NCI-H1930 (cell line): ENCODE measurements at regions not wholly inside any gene's neighbourhood (a gene's known extent, or its start where the extent isn't known, plus 50 kb on each side); places are given as distances from the start of the nearest gene placed in this dataset.

ENCODE experiments used
- DNase-seq, 2 experiments: peaks; one replicate each; lab custom pipeline; 2025; lab: John Stamatoyannopoulos, UW

DNA sequence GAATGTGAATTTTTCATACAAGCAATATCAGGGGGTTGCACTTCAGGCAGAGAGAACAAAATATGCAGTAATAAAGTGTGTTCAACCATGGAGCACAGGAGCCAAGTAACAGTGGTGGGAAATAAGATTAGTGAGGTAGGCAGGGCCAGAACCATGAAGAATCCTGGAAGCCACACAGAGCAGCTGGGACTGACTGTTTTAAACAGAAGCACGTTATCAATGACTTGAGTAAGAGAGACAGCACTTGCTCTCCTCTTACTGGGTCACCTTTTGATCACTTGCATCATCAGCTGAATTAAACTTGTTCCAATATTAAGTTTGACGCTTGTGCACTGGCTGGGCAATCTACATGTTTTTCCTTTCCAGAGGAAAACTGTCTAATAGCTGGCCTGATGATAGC lies 238.5 kb downstream of the TBX18 start:
- DNase-seq, result no peak

DNA sequence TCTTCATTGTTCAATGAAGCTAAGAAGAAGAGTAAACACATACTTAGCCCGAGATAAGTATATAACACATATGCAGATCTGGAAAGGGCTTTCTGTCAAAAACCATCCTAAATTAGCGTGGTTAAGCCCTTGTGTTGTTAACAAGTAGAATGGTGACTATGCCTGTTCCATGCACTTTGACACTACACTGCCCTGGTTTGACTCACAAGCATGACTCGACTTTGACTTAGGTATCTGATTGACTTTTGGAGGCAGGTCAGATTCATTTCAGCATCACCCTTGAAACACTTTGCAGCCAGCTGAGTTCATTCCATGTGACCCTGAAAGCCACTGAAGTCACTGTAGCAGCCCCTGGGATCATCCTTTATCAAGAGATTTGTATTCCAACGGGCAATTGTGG lies 239.8 kb downstream of the TBX18 start:
- DNase-seq, result no peak

GRCh38 chr6:84522135-84522549 lies 242.3 kb downstream of the TBX18 start:
- no peak for DNase-seq

DNA sequence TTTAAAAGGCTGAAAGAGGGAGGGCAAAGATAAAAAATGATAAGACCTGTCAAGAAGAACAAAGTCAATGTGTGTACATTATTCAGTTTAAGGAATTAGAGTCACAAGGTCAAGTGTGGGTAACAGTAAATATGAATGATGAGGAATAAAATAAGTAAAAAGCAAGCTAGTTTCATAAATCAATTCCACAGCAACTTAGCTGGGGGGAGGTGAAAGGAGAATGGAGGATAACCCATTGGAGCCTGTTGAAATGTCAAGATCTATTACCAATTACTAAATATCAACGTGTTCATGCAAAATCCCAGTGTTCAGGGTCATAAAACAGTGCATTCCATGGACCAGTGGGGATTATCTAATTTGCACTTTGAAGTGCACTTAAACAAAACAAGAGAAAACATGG lies 242.9 kb downstream of the TBX18 start:
- DNase-seq, result no peak

GRCh38 chr6:84517741-84518530 lies 246.5 kb downstream of the TBX18 start:
- DNase-seq, result no peak

DNA sequence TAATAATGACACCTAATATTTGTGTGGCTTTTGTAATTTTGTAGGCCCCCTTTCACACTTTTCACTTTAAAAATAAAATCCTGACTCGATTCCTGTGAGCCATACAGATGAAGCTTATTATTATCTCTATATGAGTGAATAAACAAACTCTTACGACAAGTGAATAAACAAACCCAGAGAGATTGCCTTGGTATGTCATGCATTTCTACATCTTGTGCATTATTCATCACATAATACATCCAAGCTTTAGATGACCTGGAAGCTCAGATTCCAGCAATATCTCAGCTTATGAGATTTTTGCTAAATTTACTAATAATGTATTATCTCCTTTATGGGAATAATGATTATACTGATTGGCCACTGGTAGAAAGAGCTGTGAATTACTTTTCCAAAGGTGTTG lies 248.2 kb downstream of the TBX18 start:
- DNase-seq, result no peak

GRCh38 chr6:84515067-84515466 lies 249.3 kb downstream of the TBX18 start:
- no peak for DNase-seq

GRCh38 chr6:84514089-84514971 lies 250.1 kb downstream of the TBX18 start:
- DNase-seq, result no peak

DNA sequence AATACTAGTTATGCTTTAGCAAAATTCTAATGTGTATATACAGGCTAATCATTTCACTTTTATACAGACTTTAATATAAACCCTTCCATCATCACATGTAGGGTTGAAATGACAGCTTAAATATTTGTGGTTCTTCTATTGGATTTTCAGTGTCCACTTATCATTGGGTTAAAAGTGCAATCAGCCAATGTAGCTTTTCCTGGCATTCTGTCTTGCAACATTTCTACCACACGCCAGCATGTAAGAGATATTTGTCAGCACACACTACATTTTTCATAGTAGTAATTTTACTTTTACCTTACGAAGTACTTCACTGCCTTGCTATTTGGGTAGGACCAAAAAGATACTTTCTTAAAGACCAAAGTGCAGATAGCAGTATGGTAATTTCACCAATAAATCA lies 252.0 kb downstream of the TBX18 start:
- DNase-seq, result no peak

DNA sequence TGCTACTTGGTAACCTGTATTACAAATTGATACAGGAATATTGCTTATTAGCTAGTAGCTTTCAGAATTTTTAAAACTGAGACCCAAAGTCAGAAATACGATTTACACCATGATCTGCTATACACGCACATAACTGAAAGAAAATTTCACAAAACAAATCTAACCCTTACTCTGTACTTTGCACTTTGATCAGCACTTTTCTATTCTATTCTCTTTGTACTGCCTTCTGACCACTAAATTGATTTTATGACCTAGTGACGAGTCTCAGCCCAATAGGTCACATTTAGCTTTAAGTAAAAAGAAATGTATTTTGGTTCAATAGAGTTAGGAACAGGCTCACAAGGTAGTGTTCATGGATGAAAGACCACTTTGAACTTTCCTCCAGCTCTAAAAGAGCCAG lies 252.5 kb downstream of the TBX18 start:
- DNase-seq, result no peak

- DNase-seq, result no peak
These were observed 255.4 kb downstream of the TBX18 start for GRCh38 chr6:84508981-84509380.

DNA sequence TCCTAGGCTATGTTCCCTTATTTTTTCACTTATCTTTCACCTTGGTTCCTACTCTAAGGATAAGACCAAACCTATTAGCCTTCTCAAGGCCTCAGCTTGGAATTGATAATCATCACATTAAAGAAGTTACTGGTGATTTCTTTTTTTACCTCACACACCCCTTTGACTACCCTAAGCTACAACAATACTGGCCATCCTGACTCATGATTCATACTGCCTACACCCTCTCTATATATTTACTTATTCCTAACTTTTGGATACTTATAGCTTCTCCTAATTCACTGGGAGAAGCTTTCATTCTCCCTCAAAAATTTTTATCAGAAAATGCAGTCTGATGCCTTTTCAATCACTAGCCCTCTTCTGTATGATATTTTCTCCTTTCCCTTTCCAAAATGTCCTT lies 256.1 kb downstream of the TBX18 start:
- DNase-seq, result no peak

GRCh38 chr6:84504025-84504424 lies 260.4 kb downstream of the TBX18 start:
- no peak for DNase-seq

GRCh38 chr6:84501315-84501714 lies 263.1 kb downstream of the TBX18 start:
- no peak for DNase-seq

GRCh38 chr6:84500726-84501125 lies 263.7 kb downstream of the TBX18 start:
- DNase-seq, result no peak

- no peak for DNase-seq
These were observed 265.5 kb downstream of the TBX18 start for GRCh38 chr6:84498905-84499304.

DNA sequence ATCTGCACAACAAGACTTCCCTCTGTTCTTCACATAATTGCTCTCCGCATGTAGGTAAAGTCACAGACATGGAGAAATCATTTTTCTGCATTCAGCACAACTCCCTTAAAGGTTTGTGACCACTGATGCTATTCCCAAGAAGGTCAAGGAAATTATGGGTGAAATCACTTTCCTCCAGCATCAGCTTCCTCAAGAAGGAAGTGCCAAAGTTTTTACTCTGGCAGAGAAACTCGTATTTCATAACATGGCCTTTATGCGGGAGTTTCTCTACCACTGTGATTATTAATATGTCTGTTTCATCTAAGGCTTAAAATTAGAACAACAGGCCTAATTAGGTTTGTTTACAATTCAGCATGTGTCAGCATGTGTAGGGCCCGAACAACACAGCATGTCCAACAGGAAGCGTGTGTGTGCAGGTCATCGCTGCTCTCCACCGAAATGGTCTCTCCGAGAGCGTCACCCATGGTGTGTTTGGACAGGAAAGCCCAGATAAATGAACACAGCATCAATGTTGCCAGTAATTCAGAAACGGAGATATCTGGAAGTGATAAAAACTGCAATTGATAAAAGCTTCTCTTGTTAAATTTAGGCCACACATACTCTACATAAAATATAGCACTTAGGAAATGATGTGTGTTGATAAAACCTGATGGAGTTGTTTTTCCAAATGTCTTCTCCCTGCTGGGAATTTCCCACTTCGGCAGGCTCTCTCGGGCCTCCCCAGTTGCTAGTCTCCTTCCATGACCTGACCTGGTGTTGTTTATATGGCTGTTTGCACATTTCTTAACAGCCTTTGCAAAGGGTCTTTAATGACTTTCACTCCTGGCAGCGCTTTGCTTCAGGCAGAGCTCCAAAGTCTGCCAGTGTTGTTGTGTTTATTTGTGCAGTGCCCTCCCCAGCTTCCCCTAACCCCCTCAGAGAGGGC lies 265.1 kb upstream of the CEP162 start:
- DNase-seq, result no peak

DNA sequence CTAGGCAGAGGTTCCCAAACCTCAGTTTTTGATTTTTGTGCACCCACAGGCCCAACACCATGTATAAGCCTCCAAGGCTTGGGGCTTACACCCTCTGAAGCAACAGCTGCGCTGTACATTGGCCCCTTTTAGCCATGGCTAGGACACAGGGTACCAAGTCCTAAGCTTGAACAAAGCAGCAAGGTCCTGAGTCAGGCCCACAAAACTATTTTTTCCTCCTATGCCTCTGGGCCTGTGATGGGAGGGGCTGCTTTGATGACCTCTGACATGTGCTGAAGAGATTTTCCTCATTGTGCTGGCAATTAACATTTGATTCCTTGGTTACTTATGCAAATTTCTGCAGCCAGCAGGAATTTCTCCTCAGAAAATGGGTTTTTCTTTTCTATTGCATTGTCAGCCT lies 262.2 kb upstream of the CEP162 start:
- no peak for DNase-seq

DNA sequence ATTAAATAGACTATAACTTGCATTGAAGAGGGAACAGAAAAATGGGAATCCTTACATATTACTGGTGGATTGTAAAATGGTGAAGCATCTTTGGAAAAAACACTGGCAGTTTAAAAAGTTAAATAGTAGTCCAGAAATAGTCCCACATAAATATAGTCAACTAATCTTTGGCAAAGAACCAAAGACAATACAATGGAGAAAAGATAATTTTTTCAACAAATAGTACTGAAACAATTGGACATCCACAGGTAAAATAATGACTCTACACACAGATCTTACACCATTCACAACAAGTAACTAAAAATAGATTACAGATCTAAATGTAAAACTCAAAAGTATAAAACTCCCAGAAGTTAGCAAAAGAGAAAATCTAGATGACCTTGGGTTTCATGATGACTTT lies 259.1 kb upstream of the CEP162 start:
- no peak for DNase-seq

- DNase-seq, result no peak
These were observed 241.7 kb upstream of the CEP162 start for GRCh38 chr6:84469144-84469543.

DNA sequence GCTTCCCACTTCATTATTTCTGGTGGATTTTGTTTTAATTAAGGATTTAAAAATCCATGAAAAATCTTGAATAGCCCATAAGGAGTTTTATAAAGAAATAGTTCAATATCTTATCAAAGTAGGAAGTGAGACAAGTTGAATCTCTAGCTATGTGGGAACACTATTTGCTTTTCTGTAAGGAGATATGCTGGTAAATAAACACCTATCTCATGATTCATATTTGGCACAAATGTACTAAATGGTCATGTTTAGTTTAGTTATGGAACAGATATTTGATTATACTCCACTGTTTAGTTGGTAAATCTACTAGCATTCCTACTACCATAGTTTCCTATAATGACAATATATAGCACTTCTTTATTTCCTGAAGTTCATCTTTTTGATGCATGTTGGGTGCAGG lies 239.9 kb upstream of the CEP162 start:
- no peak for DNase-seq

- no peak for DNase-seq
These were observed 239.1 kb upstream of the CEP162 start for GRCh38 chr6:84466511-84466910.
